CD8-positive, alpha-beta memory T cell (primary cell): ENCODE measurements at regions not wholly inside any gene's neighbourhood (a gene's known extent, or its start where the extent isn't known, plus 50 kb on each side); places are given as distances from the start of the nearest gene placed in this dataset.

ENCODE experiments used
- CTCF ChIA-PET: fragments of 350-600 bp; sonication (Branson Sonifier 250); formaldehyde crosslinking; loops from one replicate; lab custom pipeline; 2021; ENCODE audit warnings: antibody characterized with exemption; lab: Charles Lee
- POLR2A ChIA-PET: fragments of 350-600 bp; sonication (Branson Sonifier 250); formaldehyde crosslinking; loops from one replicate; lab custom pipeline; 2021; ENCODE audit warnings: antibody characterized with exemption; lab: Charles Lee
- DNase-seq, 5 donors: peaks; one replicate each; pipeline versions ENCODE4 v3.0.0 to v3.0.0-alpha.2; 2020 to 2022; ENCODE audit warnings: mixed read lengths in 1 of 5
- H3K27ac ChIP-seq: one replicate; pipeline ENCODE4 v1.7.0; 2013; ENCODE audit warnings: low read depth, mild to moderate bottlenecking, low read length, moderate library complexity
- H3K27me3 ChIP-seq: 2 replicates; pipeline ENCODE4 v1.7.0; 2013; ENCODE audit warnings: low read length, mild to moderate bottlenecking; ENCODE audit not compliant: insufficient read depth, poor library complexity, severe bottlenecking
- H3K36me3 ChIP-seq: 2 replicates; pipeline ENCODE4 v1.7.0; 2013; ENCODE audit warnings: mild to moderate bottlenecking, low read length, moderate library complexity; ENCODE audit not compliant: insufficient read depth
- H3K4me1 ChIP-seq: 2 replicates; pipeline ENCODE4 v1.7.0; 2013; ENCODE audit warnings: mild to moderate bottlenecking, low read length, moderate library complexity; ENCODE audit not compliant: insufficient read depth
- H3K4me3 ChIP-seq: 2 replicates; pipeline ENCODE4 v1.7.0; 2013; ENCODE audit warnings: mild to moderate bottlenecking, low read length
- H3K9me3 ChIP-seq: 2 replicates; pipeline ENCODE4 v1.7.0; 2013; ENCODE audit warnings: mild to moderate bottlenecking, low read length
- H3K27ac Mint-ChIP-seq, 8 donors: one replicate each; pipeline ENCODE4 v1.8.0; 2020 to 2021; ENCODE audit warnings: mixed read lengths in 8 of 8, mild to moderate bottlenecking in 6 of 8, inconsistent platforms in 3 of 8, moderate library complexity in 3 of 8
- H3K27me3 Mint-ChIP-seq, 2 donors: one replicate each; pipeline ENCODE4 v1.8.0; 2020 to 2021; ENCODE audit warnings: mixed read lengths in 2 of 2, mild to moderate bottlenecking in 1 of 2, moderate library complexity in 1 of 2
- H3K36me3 Mint-ChIP-seq, 3 donors: one replicate each; pipeline ENCODE4 v1.8.0; 2020 to 2021; ENCODE audit warnings: mixed read lengths in 3 of 3, inconsistent platforms in 1 of 3, mild to moderate bottlenecking in 1 of 3
- H3K4me1 Mint-ChIP-seq, 3 donors: one replicate each; pipeline ENCODE4 v1.8.0; 2020 to 2021; ENCODE audit warnings: mixed read lengths in 3 of 3, inconsistent platforms in 1 of 3, mild to moderate bottlenecking in 1 of 3
- H3K4me3 Mint-ChIP-seq, 7 donors: one replicate each; pipeline ENCODE4 v1.8.0; 2020 to 2021; ENCODE audit warnings: mixed read lengths in 7 of 7, mild to moderate bottlenecking in 6 of 7, moderate library complexity in 4 of 7, inconsistent platforms in 2 of 7
- H3K9me3 Mint-ChIP-seq, 5 donors: one replicate each; pipeline ENCODE4 v1.8.0; 2020 to 2022; ENCODE audit warnings: mixed read lengths in 5 of 5, mild to moderate bottlenecking in 3 of 5, moderate library complexity in 2 of 5, inconsistent platforms in 1 of 5

GRCh38 chr6:94464018-94464510 is 1044.7 kb upstream of the EPHA7 start:
- Histone ChIP-seq H3K9me3 (no peaks in the 10 kb centered on the region), H3K4me1 (no peaks in the 10 kb centered on the region), H3K36me3 (no peaks in the 10 kb centered on the region), H3K27ac (no peak overlapping the region), H3K4me3 (no peak overlapping the region), H3K27me3 (no peaks in the 10 kb centered on the region)
- Mint-ChIP-seq H3K9me3 (peaks cover 0 to 35% (median 12%) of the 10 kb centered on the region in 5 donors), H3K36me3 (no peaks in the 10 kb centered on the region), H3K4me1 (no peaks in the 10 kb centered on the region), H3K27ac (no peak overlapping the region), H3K27me3 (no peaks in the 10 kb centered on the region), H3K4me3 (no peak overlapping the region)
- ChIA-PET CTCF (no interaction called here), POLR2A (no interaction called here)
- DNase-seq, result no peak

DNA sequence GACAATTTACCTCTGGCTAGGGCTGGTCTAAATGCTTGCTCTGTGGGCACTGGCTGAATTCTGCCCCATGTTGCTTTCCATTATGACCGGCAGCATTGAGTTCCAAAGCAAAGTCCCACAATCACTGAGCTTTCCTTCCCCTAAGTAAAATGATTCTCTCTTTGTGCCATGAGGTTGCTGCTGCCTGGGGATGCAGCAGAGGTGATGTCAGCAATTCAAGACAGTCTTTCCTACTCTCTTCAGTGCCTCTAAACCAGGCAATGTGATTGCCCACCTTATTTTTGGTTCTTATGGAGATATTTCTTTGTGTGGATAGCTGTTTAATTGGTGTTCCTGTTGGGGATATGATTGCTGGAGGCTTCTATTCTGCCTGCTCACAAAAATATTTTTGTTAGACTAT is 1043.9 kb upstream of the EPHA7 start:
- H3K9me3 Mint-ChIP-seq, result peaks cover 0 to 32% (median 10%) of the 10 kb centered on the region in 5 donors
- no peak overlapping the region for H3K27ac Mint-ChIP-seq
- Histone ChIP-seq H3K4me1 (no peaks in the 10 kb centered on the region), H3K36me3 (no peaks in the 10 kb centered on the region), H3K9me3 (no peaks in the 10 kb centered on the region), H3K27ac (no peak overlapping the region), H3K4me3 (no peak overlapping the region), H3K27me3 (no peaks in the 10 kb centered on the region)
- ChIA-PET POLR2A (no interaction called here), CTCF (no interaction called here)
- H3K27me3 Mint-ChIP-seq, result no peaks in the 10 kb centered on the region
- H3K4me3 Mint-ChIP-seq, result no peak overlapping the region
- H3K36me3 Mint-ChIP-seq, result no peaks in the 10 kb centered on the region
- no peak for DNase-seq
- H3K4me1 Mint-ChIP-seq, result no peaks in the 10 kb centered on the region

GRCh38 chr6:94462231-94462630 is 1042.9 kb upstream of the EPHA7 start:
- Histone ChIP-seq H3K27ac (no peak overlapping the region), H3K4me1 (no peaks in the 10 kb centered on the region), H3K27me3 (no peaks in the 10 kb centered on the region), H3K4me3 (no peak overlapping the region), H3K36me3 (no peaks in the 10 kb centered on the region), H3K9me3 (no peaks in the 10 kb centered on the region)
- POLR2A ChIA-PET, result no interaction called here
- no peaks in the 10 kb centered on the region for H3K4me1 Mint-ChIP-seq
- CTCF ChIA-PET, result no interaction called here
- no peak overlapping the region for H3K27ac Mint-ChIP-seq
- H3K36me3 Mint-ChIP-seq, result no peaks in the 10 kb centered on the region
- H3K4me3 Mint-ChIP-seq, result no peak overlapping the region
- no peaks in the 10 kb centered on the region for H3K27me3 Mint-ChIP-seq
- no peak for DNase-seq
- H3K9me3 Mint-ChIP-seq, result peaks cover 0 to 31% (median 10%) of the 10 kb centered on the region in 5 donors

GRCh38 chr6:94456266-94456665 is 1036.9 kb upstream of the EPHA7 start:
- Histone ChIP-seq H3K27me3 (no peaks in the 10 kb centered on the region), H3K9me3 (no peaks in the 10 kb centered on the region), H3K4me3 (no peak overlapping the region), H3K4me1 (no peaks in the 10 kb centered on the region), H3K36me3 (no peaks in the 10 kb centered on the region), H3K27ac (no peak overlapping the region)
- DNase-seq, result no peak
- ChIA-PET CTCF (no interaction called here), POLR2A (no interaction called here)
- Mint-ChIP-seq H3K4me1 (no peaks in the 10 kb centered on the region), H3K27me3 (no peaks in the 10 kb centered on the region), H3K9me3 (peaks cover 0 to 30% (median 10%) of the 10 kb centered on the region in 5 donors), H3K4me3 (no peak overlapping the region), H3K27ac (no peak overlapping the region), H3K36me3 (no peaks in the 10 kb centered on the region)

DNA sequence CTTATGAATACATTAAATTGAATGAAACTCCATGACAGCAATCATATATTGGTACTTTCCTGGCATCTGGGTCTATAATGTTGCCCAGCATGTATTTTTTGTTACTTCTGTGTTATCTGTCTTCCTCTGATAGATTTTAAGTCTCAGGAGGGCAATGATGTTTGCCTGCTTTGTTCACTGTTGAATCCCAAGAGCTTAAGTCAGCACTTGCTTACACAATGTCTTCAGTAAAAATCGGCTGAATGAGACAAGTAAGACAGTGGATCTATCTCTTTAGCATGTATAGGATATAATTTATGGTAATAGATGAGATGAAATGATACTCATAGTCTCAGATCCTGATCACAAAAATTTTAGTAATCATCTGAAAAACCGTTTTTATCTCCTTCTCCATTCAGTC is 1034.9 kb upstream of the EPHA7 start:
- Histone ChIP-seq H3K36me3 (no peaks in the 10 kb centered on the region), H3K4me1 (no peaks in the 10 kb centered on the region), H3K27me3 (no peaks in the 10 kb centered on the region), H3K4me3 (no peak overlapping the region), H3K27ac (no peak overlapping the region), H3K9me3 (no peaks in the 10 kb centered on the region)
- peaks cover 0 to 17% (median 9%) of the 10 kb centered on the region in 5 donors for H3K9me3 Mint-ChIP-seq
- POLR2A ChIA-PET, result no interaction called here
- no peaks in the 10 kb centered on the region for H3K27me3 Mint-ChIP-seq
- no peak for DNase-seq
- CTCF ChIA-PET, result no interaction called here
- H3K36me3 Mint-ChIP-seq, result no peaks in the 10 kb centered on the region
- no peak overlapping the region for H3K4me3 Mint-ChIP-seq
- no peaks in the 10 kb centered on the region for H3K4me1 Mint-ChIP-seq
- H3K27ac Mint-ChIP-seq, result no peak overlapping the region

GRCh38 chr6:94446120-94446519 is 1026.8 kb upstream of the EPHA7 start:
- ChIA-PET POLR2A (no interaction called here), CTCF (no interaction called here)
- peaks cover 3 to 21% (median 9%) of the 10 kb centered on the region in 5 donors for H3K9me3 Mint-ChIP-seq
- no peak overlapping the region for H3K4me3 Mint-ChIP-seq
- Histone ChIP-seq H3K36me3 (no peaks in the 10 kb centered on the region), H3K4me1 (no peaks in the 10 kb centered on the region), H3K4me3 (no peak overlapping the region), H3K27ac (no peak overlapping the region), H3K9me3 (no peaks in the 10 kb centered on the region), H3K27me3 (no peaks in the 10 kb centered on the region)
- no peak overlapping the region for H3K27ac Mint-ChIP-seq
- no peak for DNase-seq
- no peaks in the 10 kb centered on the region for H3K36me3 Mint-ChIP-seq
- H3K27me3 Mint-ChIP-seq, result no peaks in the 10 kb centered on the region
- no peaks in the 10 kb centered on the region for H3K4me1 Mint-ChIP-seq

DNA sequence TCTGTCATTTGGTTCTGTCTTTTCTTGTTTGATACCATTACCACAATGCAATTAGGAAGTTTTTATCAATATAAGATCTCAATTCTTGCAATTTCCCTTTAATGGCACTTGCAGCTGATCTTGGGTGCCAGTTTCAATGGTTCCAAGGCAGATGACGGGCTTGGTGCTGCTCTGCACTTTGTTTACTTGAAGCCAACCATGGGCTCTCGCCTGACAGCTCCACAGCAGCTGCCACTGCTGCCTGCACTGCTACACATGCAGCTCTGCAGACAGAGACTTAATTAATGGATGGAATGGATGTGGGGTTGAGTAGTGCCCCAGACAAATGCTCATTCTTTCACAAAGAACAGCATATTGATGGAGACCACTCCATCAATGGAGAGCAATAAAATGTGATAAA is 1024.3 kb upstream of the EPHA7 start:
- no peak overlapping the region for H3K27ac ChIP-seq
- Mint-ChIP-seq H3K9me3 (peaks cover 2 to 21% (median 5%) of the 10 kb centered on the region in 5 donors), H3K4me1 (no peaks in the 10 kb centered on the region), H3K27ac (no peak overlapping the region), H3K4me3 (no peak overlapping the region), H3K27me3 (no peaks in the 10 kb centered on the region), H3K36me3 (no peaks in the 10 kb centered on the region)
- no peaks in the 10 kb centered on the region for H3K36me3 ChIP-seq
- no peak for DNase-seq
- no peak overlapping the region for H3K4me3 ChIP-seq
- no peaks in the 10 kb centered on the region for H3K9me3 ChIP-seq
- H3K4me1 ChIP-seq, result no peaks in the 10 kb centered on the region
- H3K27me3 ChIP-seq, result no peaks in the 10 kb centered on the region
- ChIA-PET CTCF (no interaction called here), POLR2A (no interaction called here)

DNA sequence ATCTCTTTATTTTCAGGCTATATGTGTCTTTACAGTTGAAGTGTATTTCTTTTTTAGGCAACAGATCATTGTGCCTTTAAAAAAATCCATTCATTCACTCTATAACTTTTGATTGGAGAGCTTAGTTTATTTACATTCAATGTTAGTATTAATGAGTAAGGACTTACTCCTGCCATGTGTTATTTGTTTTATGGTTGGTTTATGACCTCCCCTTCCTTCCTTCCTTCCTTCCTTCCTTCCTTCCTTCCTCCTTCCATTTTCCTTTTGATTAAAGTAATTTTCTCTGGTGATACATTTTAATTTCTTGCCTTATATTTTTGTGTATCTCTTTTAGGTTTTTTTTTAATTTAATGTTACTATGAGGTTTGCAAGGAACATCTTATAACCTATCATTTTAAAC is 1005.3 kb upstream of the EPHA7 start:
- H3K36me3 ChIP-seq, result no peaks in the 10 kb centered on the region
- ChIA-PET POLR2A (no interaction called here), CTCF (no interaction called here)
- Mint-ChIP-seq H3K4me1 (no peaks in the 10 kb centered on the region), H3K27me3 (no peaks in the 10 kb centered on the region), H3K36me3 (no peaks in the 10 kb centered on the region), H3K9me3 (peaks cover 4 to 19% (median 8%) of the 10 kb centered on the region in 5 donors), H3K27ac (no peak overlapping the region), H3K4me3 (no peak overlapping the region)
- H3K27ac ChIP-seq, result no peak overlapping the region
- H3K27me3 ChIP-seq, result no peaks in the 10 kb centered on the region
- no peak for DNase-seq
- H3K9me3 ChIP-seq, result no peaks in the 10 kb centered on the region
- H3K4me3 ChIP-seq, result no peak overlapping the region
- H3K4me1 ChIP-seq, result no peaks in the 10 kb centered on the region

- no peak overlapping the region for H3K27ac ChIP-seq
- no peaks in the 10 kb centered on the region for H3K27me3 ChIP-seq
- no peak for DNase-seq
- Mint-ChIP-seq H3K9me3 (peaks cover 0 to 16% (median 5%) of the 10 kb centered on the region in 5 donors), H3K27me3 (no peaks in the 10 kb centered on the region), H3K4me1 (no peaks in the 10 kb centered on the region), H3K27ac (no peak overlapping the region), H3K4me3 (no peak overlapping the region), H3K36me3 (no peaks in the 10 kb centered on the region)
- no peak overlapping the region for H3K4me3 ChIP-seq
- ChIA-PET POLR2A (no interaction called here), CTCF (no interaction called here)
- H3K36me3 ChIP-seq, result no peaks in the 10 kb centered on the region
- H3K4me1 ChIP-seq, result no peaks in the 10 kb centered on the region
- no peaks in the 10 kb centered on the region for H3K9me3 ChIP-seq
Observed at GRCh38 chr6:94417363-94417762, 998.0 kb upstream of the EPHA7 start.
